ENCODE measurements at regions not wholly inside any gene's neighbourhood (a gene's known extent, or its start where the extent isn't known, plus 50 kb on each side); places are given as distances from the start of the nearest gene placed in this dataset.

- TF ChIP-seq CTCF (conservative IDR thresholded peaks at IDR 0.05) (no peak), EZH2 (IDR thresholded peaks at IDR 0.05; ENCODE audit: low read depth) (no peak)
These were observed 90.8 kb upstream of the TSPAN5 start for GRCh38 chr4:98749206-98749605.

All from PC-9 (cell line).